ENCODE measurements at regions not wholly inside any gene's neighbourhood (a gene's known extent, or its start where the extent isn't known, plus 50 kb on each side); places are given as distances from the start of the nearest gene placed in this dataset.

DNA sequence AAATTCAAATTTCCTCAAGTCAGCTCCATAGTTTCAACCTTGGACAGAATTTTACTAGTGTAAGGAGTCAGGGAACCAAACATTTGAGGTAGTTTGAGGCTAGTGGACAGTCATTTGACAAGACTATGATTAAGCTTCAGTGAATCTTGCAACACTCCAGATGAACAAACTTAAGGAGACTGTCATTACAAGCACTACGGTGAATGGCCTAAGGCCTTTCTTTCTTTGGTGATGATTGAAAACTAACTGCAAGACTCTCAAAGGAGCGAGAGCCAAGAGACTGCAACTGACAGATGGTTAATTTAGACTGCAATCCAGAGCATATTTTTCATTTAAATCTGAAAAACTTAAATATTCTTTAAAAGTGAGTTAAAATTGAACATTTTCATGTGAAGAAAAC, 272.3 kb upstream of the NECTIN3 start (continued):
- no peak for TF ChIP-seq ZNF687 (IDR thresholded peaks at IDR 0.05)
- no peak for TF ChIP-seq MTA2 (IDR thresholded peaks at IDR 0.05; ENCODE audit: low read depth)
- no peak for TF ChIP-seq ZNF622 (IDR thresholded peaks at IDR 0.05)
- TF ChIP-seq TCF3 (IDR thresholded peaks at IDR 0.05; ENCODE audit: borderline replicate concordance, insufficient read depth, low read depth, low read length) = no peak
- no peak for TF ChIP-seq RUNX3 (IDR thresholded peaks at IDR 0.05; ENCODE audit: low read length)

DNA sequence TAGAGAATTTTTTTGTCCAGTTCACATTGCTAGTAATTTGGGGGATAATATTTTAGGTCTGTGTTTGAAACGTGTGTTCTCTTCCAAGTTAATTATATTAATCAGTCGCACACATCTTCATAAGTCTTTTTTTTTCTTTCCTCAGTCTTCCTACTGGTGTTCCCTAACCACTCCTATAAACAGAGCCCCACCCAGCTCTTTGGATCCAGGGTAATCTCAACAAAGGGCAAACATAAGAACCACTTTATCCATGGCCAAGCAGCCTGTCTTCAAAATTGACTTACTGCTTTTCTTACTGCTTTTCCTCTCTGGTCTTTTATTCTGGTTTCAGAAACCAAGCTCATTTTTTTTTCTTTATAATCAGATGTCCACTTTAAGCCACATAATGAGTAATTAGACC, 266.8 kb upstream of the NECTIN3 start:
- in situ Hi-C loops (cut with MboI) = no loop called here
- Histone ChIP-seq H3K4me2 (ENCODE audit: control insufficient read depth, insufficient read depth) (no peak overlapping the region), H3K27ac (ENCODE audit: control insufficient read depth, insufficient read depth) (no peak overlapping the region), H3K4me3 (no peak overlapping the region), H3K4me1 (ENCODE audit: control insufficient read depth, insufficient read depth, low read length) (no peaks in the 10 kb centered on the region), H3K9ac (ENCODE audit: control insufficient read depth, insufficient read depth, low read length) (no peak overlapping the region), H3K36me3 (ENCODE audit: control insufficient read depth in 2 of 2, insufficient read depth in 2 of 2, low read length in 1 of 2) (no peaks in the 10 kb centered on the region), H3K79me2 (ENCODE audit: control insufficient read depth, insufficient read depth, low read length) (no peaks in the 10 kb centered on the region), H3K27me3 (replicated peaks in 1 of 2; ENCODE audit: control insufficient read depth in 2 of 2, insufficient read depth in 2 of 2, low read length in 1 of 2) (no peaks in the 10 kb centered on the region), H2AFZ (ENCODE audit: control insufficient read depth, low read depth, low read length) (no peak overlapping the region), H4K20me1 (ENCODE audit: control insufficient read depth, insufficient read depth) (no peaks in the 10 kb centered on the region), H3K9me3 (replicated peaks; ENCODE audit: control insufficient read depth, insufficient read depth, low read length) (no peaks in the 10 kb centered on the region)
- DNase-seq (ENCODE audit: low read depth, low spot score) = no peak
- intact Hi-C loops (cut with micrococcal nuclease; ENCODE audit: unreplicated experiment) = no loop called here
- no peak for ATAC-seq
- RAD21 ChIA-PET (ENCODE audit: unreplicated experiment) = no interaction called here
- BruUV-seq (replicated peaks) = no TSS peak
- no peak for TF ChIP-seq HDGF (IDR thresholded peaks at IDR 0.05)
- SMC1A ChIA-PET (ENCODE audit: uncharacterized antibody, unreplicated experiment) = no interaction called here
- no peak for FAIRE-seq
- POLR2A ChIA-PET = no interaction called here
- CTCF ChIA-PET = no interaction called here
- WGBS (ENCODE audit: insufficient coverage, insufficient replicate concordance, low lambda C conversion rate, missing lambda C conversion rate) = 45% methylated on average over 2 of the region's 2 CpGs

Data from GM12878 (cell line).